ENCODE measurements at regions not wholly inside any gene's neighbourhood (a gene's known extent, or its start where the extent isn't known, plus 50 kb on each side); places are given as distances from the start of the nearest gene placed in this dataset.

GRCh38 chr5:135199919-135200318, 165.9 kb upstream of the PITX1 start:
- no peak for DNase-seq

GRCh38 chr5:135196483-135196882, 162.5 kb upstream of the PITX1 start:
- no peak for DNase-seq

- DNase-seq, result no peak
These were observed 161.2 kb upstream of the PITX1 start for GRCh38 chr5:135195270-135195608.

- DNase-seq, result no peak
These were observed 160.7 kb upstream of the PITX1 start for GRCh38 chr5:135194573-135195269.

GRCh38 chr5:135194126-135194488, 160.1 kb upstream of the PITX1 start:
- DNase-seq, result no peak

- no peak for DNase-seq
These were observed 159.4 kb upstream of the PITX1 start for GRCh38 chr5:135193213-135194125.

- DNase-seq, result no peak
These were observed 158.3 kb upstream of the PITX1 start for GRCh38 chr5:135192351-135192750.

- peak; percentile 78 for DNase-seq
These were observed 157.2 kb upstream of the PITX1 start for GRCh38 chr5:135191084-135191826.

- DNase-seq, result no peak
These were observed 156.5 kb upstream of the PITX1 start for GRCh38 chr5:135190416-135191083.

- DNase-seq, result no peak
These were observed 155.0 kb upstream of the PITX1 start for GRCh38 chr5:135189024-135189423.

GRCh38 chr5:135188233-135188914, 154.3 kb upstream of the PITX1 start:
- no peak for DNase-seq

GRCh38 chr5:135186662-135187522, 152.9 kb upstream of the PITX1 start:
- DNase-seq, result no peak

GRCh38 chr5:135185481-135186065, 151.5 kb upstream of the PITX1 start:
- no peak for DNase-seq

GRCh38 chr5:135184646-135185045, 150.6 kb upstream of the PITX1 start:
- DNase-seq, result no peak

GRCh38 chr5:135183464-135183863, 149.4 kb upstream of the PITX1 start:
- no peak for DNase-seq

- DNase-seq, result no peak
These were observed 148.6 kb upstream of the PITX1 start for GRCh38 chr5:135182675-135183074.

- no peak for DNase-seq
These were observed 147.6 kb upstream of the PITX1 start for GRCh38 chr5:135181653-135182052.

GRCh38 chr5:135179308-135179980, 145.4 kb upstream of the PITX1 start:
- DNase-seq, result no peak

GRCh38 chr5:135178476-135179155, 144.6 kb upstream of the PITX1 start:
- no peak for DNase-seq

- no peak for DNase-seq
These were observed 143.6 kb upstream of the PITX1 start for GRCh38 chr5:135177591-135177990.

Measured in stimulated activated CD4-positive, alpha-beta T cell treated with anti-CD3 and anti-CD28 coated beads, Interleukin-4, amount 100 ng/mL, for 1 hour (primary cell).